ENCODE measurements at regions not wholly inside any gene's neighbourhood (a gene's known extent, or its start where the extent isn't known, plus 50 kb on each side); places are given as distances from the start of the nearest gene placed in this dataset.

DNA sequence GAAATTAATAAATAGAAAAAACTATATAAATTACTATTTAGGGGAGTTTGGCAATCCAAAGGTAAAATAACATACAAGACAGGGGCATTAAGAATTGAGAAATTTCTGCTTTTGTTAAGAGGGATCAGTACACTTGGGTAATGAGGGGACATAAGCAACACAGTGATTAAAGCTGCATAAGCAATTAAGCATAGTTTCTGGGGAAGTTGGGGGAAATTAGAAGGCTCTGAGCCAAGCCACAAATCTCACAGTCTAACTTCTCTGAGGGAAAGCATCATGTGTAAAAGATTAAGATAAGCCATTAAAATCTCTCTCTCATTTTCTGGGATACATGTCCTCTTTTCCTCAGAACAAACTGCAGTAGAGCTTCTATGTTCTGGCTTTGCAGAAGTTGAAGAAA lies 533.9 kb upstream of the LRFN5 start:
- no peaks in the 10 kb centered on the region for H3K9me3 ChIP-seq (ENCODE audit: control insufficient read depth, insufficient read depth, low read depth, low read length)
- in situ Hi-C loops (cut with HindIII; ENCODE audit: low pct_unique_long_range_greater_than_20kb, low sequenced_read_pairs) (no loop called here), intact Hi-C loops (cut with micrococcal nuclease; ENCODE audit: unreplicated experiment) (no loop called here)
- CTCF ChIA-PET, result no interaction called here
- POLR2A ChIA-PET, result no interaction called here
- no TSS peak for BruUV-seq (replicated peaks)
- TF ChIP-seq, protein P1, sequence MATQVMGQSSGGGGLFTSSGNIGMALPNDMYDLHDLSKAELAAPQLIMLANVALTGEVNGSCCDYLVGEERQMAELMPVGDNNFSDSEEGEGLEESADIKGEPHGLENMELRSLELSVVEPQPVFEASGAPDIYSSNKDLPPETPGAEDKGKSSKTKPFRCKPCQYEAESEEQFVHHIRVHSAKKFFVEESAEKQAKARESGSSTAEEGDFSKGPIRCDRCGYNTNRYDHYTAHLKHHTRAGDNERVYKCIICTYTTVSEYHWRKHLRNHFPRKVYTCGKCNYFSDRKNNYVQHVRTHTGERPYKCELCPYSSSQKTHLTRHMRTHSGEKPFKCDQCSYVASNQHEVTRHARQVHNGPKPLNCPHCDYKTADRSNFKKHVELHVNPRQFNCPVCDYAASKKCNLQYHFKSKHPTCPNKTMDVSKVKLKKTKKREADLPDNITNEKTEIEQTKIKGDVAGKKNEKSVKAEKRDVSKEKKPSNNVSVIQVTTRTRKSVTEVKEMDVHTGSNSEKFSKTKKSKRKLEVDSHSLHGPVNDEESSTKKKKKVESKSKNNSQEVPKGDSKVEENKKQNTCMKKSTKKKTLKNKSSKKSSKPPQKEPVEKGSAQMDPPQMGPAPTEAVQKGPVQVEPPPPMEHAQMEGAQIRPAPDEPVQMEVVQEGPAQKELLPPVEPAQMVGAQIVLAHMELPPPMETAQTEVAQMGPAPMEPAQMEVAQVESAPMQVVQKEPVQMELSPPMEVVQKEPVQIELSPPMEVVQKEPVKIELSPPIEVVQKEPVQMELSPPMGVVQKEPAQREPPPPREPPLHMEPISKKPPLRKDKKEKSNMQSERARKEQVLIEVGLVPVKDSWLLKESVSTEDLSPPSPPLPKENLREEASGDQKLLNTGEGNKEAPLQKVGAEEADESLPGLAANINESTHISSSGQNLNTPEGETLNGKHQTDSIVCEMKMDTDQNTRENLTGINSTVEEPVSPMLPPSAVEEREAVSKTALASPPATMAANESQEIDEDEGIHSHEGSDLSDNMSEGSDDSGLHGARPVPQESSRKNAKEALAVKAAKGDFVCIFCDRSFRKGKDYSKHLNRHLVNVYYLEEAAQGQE (IDR thresholded peaks at IDR 0.05; ENCODE audit: insufficient read depth in 1 of 2, low read depth in 2 of 2, low read length in 1 of 2), result no peak
- TF ChIP-seq POLR2AphosphoS5 (IDR thresholded peaks at IDR 0.05; ENCODE audit: low read depth, low read length) (no peak), TCF7L2 (IDR thresholded peaks at IDR 0.05; ENCODE audit: low read depth, low read length) (no peak), SIN3A (IDR thresholded peaks at IDR 0.05; ENCODE audit: borderline replicate concordance, insufficient read depth, low read depth, low read length) (no peak)
- TF ChIP-seq, protein P2, sequence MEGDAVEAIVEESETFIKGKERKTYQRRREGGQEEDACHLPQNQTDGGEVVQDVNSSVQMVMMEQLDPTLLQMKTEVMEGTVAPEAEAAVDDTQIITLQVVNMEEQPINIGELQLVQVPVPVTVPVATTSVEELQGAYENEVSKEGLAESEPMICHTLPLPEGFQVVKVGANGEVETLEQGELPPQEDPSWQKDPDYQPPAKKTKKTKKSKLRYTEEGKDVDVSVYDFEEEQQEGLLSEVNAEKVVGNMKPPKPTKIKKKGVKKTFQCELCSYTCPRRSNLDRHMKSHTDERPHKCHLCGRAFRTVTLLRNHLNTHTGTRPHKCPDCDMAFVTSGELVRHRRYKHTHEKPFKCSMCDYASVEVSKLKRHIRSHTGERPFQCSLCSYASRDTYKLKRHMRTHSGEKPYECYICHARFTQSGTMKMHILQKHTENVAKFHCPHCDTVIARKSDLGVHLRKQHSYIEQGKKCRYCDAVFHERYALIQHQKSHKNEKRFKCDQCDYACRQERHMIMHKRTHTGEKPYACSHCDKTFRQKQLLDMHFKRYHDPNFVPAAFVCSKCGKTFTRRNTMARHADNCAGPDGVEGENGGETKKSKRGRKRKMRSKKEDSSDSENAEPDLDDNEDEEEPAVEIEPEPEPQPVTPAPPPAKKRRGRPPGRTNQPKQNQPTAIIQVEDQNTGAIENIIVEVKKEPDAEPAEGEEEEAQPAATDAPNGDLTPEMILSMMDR (IDR thresholded peaks at IDR 0.05), result no peak
- H3K27ac ChIP-seq (ENCODE audit: low read length), result no peak overlapping the region
- H3K36me3 ChIP-seq (ENCODE audit: control insufficient read depth, insufficient read depth, low read length), result no peaks in the 10 kb centered on the region
- no peak overlapping the region for H3K4me3 ChIP-seq (ENCODE audit: low read depth in 2 of 2, low read length in 2 of 2)
- no peaks in the 10 kb centered on the region for H3K27me3 ChIP-seq (ENCODE audit: control insufficient read depth, insufficient read depth, low read length)
- H3K4me1 ChIP-seq (ENCODE audit: control insufficient read depth, insufficient read depth, low read length), result no peaks in the 10 kb centered on the region
- no peak for DNase-seq (ENCODE audit: low read depth, low spot score)
- ATAC-seq, result no peak

DNA sequence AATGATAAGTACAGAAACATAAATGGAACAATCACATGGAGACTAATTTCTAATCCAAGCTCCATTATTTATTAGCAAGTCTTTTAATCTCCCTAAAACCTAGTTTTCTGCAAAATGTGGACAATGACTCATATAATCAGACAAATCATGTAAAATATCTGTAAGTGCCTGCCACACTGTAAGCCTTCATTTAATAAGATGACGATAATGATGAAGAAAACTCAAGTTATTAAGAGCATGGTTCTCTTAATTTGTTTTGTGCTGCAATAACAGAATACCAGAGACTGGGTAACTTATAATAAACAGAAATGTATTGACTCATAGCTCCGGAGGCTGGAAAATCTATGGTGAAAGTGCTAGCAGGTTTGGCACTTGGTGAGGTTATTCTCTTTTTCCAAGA lies 535.3 kb upstream of the LRFN5 start:
- ATAC-seq (no peak), DNase-seq (ENCODE audit: low read depth, low spot score) (no peak)
- ChIA-PET POLR2A (no interaction called here), CTCF (no interaction called here)
- Histone ChIP-seq H3K27me3 (ENCODE audit: control insufficient read depth, insufficient read depth, low read length) (no peaks in the 10 kb centered on the region), H3K4me3 (ENCODE audit: low read depth in 2 of 2, low read length in 2 of 2) (no peak overlapping the region), H3K27ac (ENCODE audit: low read length) (no peak overlapping the region), H3K9me3 (ENCODE audit: control insufficient read depth, insufficient read depth, low read depth, low read length) (no peaks in the 10 kb centered on the region), H3K4me1 (ENCODE audit: control insufficient read depth, insufficient read depth, low read length) (no peaks in the 10 kb centered on the region), H3K36me3 (ENCODE audit: control insufficient read depth, insufficient read depth, low read length) (no peaks in the 10 kb centered on the region)
- no peak for TF ChIP-seq SIN3A (IDR thresholded peaks at IDR 0.05; ENCODE audit: borderline replicate concordance, insufficient read depth, low read depth, low read length)
- TF ChIP-seq, protein P2 (IDR thresholded peaks at IDR 0.05), result no peak
- TF ChIP-seq, protein P1 (IDR thresholded peaks at IDR 0.05; ENCODE audit: insufficient read depth in 1 of 2, low read depth in 2 of 2, low read length in 1 of 2), result no peak
- no peak for TF ChIP-seq POLR2AphosphoS5 (IDR thresholded peaks at IDR 0.05; ENCODE audit: low read depth, low read length)
- TF ChIP-seq TCF7L2 (IDR thresholded peaks at IDR 0.05; ENCODE audit: low read depth, low read length), result no peak
- no TSS peak for BruUV-seq (replicated peaks)
- in situ Hi-C loops (cut with HindIII; ENCODE audit: low pct_unique_long_range_greater_than_20kb, low sequenced_read_pairs) (no loop called here), intact Hi-C loops (cut with micrococcal nuclease; ENCODE audit: unreplicated experiment) (no loop called here)

Data from Panc1 (cell line).